Esophagus muscularis mucosa (tissue), 4 donors: ENCODE measurements at regions not wholly inside any gene's neighbourhood (a gene's known extent, or its start where the extent isn't known, plus 50 kb on each side); places are given as distances from the start of the nearest gene placed in this dataset.

Experiments used
- EP300 ChIP-seq: sonication (generic); formaldehyde crosslinking; IDR thresholded peaks from one replicate; pipeline ENCODE4 v1.6.1; 2017; ENCODE audit warnings: antibody characterized with exemption
- POLR2A ChIP-seq: fragments of 450-650 bp; IDR thresholded peaks from one replicate; pipeline ENCODE4 v1.6.1; 2017; ENCODE audit warnings: antibody characterized with exemption, moderate library complexity, mild to moderate bottlenecking, low read depth
- POLR2AphosphoS5 ChIP-seq, 2 donors: sonication (generic); formaldehyde crosslinking; IDR thresholded peaks; one replicate each; pipeline ENCODE4 v1.6.1; 2017; ENCODE audit warnings: antibody characterized with exemption in 2 of 2
- TF ChIP-seq, protein P1 (sequence below), 3 experiments: fragments of 200-600 bp in 2 of 3; fragments of 450-650 bp in 1 of 3; sonication (generic) in 2 of 3; IDR thresholded peaks; one replicate each; pipeline ENCODE4 v1.5.1; 2017 to 2019; ENCODE audit warnings: antibody characterized with exemption in 3 of 3, mild to moderate bottlenecking in 2 of 3, moderate library complexity in 1 of 3

GRCh38 chr2:144132357-144132756, 387.6 kb downstream of the ZEB2 start:
- TF ChIP-seq, protein P1, sequence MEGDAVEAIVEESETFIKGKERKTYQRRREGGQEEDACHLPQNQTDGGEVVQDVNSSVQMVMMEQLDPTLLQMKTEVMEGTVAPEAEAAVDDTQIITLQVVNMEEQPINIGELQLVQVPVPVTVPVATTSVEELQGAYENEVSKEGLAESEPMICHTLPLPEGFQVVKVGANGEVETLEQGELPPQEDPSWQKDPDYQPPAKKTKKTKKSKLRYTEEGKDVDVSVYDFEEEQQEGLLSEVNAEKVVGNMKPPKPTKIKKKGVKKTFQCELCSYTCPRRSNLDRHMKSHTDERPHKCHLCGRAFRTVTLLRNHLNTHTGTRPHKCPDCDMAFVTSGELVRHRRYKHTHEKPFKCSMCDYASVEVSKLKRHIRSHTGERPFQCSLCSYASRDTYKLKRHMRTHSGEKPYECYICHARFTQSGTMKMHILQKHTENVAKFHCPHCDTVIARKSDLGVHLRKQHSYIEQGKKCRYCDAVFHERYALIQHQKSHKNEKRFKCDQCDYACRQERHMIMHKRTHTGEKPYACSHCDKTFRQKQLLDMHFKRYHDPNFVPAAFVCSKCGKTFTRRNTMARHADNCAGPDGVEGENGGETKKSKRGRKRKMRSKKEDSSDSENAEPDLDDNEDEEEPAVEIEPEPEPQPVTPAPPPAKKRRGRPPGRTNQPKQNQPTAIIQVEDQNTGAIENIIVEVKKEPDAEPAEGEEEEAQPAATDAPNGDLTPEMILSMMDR (IDR thresholded peaks at IDR 0.05) = no peak
- TF ChIP-seq POLR2A (no peak), EP300 (no peak), POLR2AphosphoS5 (IDR thresholded peaks at IDR 0.05) (no peak)
